ENCODE measurements at regions not wholly inside any gene's neighbourhood (a gene's known extent, or its start where the extent isn't known, plus 50 kb on each side); places are given as distances from the start of the nearest gene placed in this dataset.

DNA sequence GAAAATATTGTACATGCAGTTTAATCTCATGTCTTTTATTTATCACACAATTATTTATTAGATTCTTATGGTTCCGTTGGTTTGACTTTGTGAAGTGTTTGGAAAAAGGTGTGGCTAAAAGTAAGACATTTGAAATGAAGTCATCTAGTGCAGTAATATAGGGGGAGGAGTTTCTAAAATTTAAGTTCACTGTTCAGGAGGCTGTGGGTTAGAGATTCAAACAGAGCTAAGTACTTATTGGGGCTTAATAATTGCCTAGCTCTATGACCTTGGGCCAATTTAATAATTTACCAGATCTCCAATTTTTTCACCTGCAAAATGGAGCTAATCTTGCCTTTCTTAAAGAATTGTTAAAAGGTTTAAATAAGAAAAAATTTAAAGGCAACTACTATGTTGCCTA, 144.6 kb downstream of the NDFIP2 start:
- TF ChIP-seq, protein P1, sequence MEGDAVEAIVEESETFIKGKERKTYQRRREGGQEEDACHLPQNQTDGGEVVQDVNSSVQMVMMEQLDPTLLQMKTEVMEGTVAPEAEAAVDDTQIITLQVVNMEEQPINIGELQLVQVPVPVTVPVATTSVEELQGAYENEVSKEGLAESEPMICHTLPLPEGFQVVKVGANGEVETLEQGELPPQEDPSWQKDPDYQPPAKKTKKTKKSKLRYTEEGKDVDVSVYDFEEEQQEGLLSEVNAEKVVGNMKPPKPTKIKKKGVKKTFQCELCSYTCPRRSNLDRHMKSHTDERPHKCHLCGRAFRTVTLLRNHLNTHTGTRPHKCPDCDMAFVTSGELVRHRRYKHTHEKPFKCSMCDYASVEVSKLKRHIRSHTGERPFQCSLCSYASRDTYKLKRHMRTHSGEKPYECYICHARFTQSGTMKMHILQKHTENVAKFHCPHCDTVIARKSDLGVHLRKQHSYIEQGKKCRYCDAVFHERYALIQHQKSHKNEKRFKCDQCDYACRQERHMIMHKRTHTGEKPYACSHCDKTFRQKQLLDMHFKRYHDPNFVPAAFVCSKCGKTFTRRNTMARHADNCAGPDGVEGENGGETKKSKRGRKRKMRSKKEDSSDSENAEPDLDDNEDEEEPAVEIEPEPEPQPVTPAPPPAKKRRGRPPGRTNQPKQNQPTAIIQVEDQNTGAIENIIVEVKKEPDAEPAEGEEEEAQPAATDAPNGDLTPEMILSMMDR (optimal IDR thresholded peaks at IDR 0.05 in 1 of 3, IDR thresholded peaks at IDR 0.05 in 1 of 3, conservative IDR thresholded peaks at IDR 0.05 in 1 of 3; ENCODE audit: extremely low read depth in 1 of 3, insufficient read depth in 2 of 3, low read length in 3 of 3) = no peak
- no peak for TF ChIP-seq EZH2 (IDR thresholded peaks at IDR 0.05; ENCODE audit: low read length)
- dilution Hi-C loops (cut with MboI; ENCODE audit: extremely low pct_ligation_motif_present, low sequenced_read_pairs) = no loop called here

DNA sequence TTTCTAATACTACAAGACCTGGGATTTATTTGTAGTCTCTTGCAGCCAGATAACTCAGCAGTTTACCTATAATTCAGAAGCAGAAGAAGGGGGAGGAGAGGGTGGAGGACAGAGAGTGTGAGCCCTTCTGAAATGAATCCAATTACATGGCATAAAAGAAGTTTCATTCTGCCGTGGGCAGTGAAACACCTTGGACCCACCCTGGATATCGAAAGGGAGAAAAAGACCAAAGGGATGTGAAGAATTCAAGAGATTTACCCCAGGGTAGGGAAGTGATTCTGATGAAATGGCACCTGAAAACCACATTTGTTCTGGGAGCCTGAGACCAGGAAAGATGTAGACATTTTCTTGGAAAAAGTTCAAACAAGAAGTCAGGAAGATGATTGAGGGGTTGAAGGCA, 140.9 kb downstream of the NDFIP2 start:
- FAIRE-seq = peak; percentile 97
- H3K9me1 ChIP-seq (ENCODE audit: control insufficient read depth, extremely low read depth, insufficient read depth, low read length) = no peaks in the 10 kb centered on the region
- H3K9me3 ChIP-seq (ENCODE audit: control insufficient read depth, low read depth, low read length) = peaks cover 9% of the 10 kb centered on the region
- H3K4me3 ChIP-seq (ENCODE audit: control insufficient read depth in 2 of 3, extremely low read depth in 1 of 3, insufficient read depth in 2 of 3, low read depth in 1 of 3, low read length in 3 of 3) = no peak overlapping the region
- H3K27ac ChIP-seq (ENCODE audit: control insufficient read depth, insufficient read depth, low read length) = peak overlapping the region; percentile 59
- H4K20me1 ChIP-seq (ENCODE audit: control insufficient read depth, extremely low read depth, insufficient read depth, low read length) = no peaks in the 10 kb centered on the region
- H3K4me2 ChIP-seq (ENCODE audit: control insufficient read depth, extremely low read depth, insufficient read depth, low read depth, low read length) = peak overlapping the region; percentile 33
- no peaks in the 10 kb centered on the region for H3K79me2 ChIP-seq (ENCODE audit: control insufficient read depth, insufficient read depth, low read length)
- peaks cover 15% of the 10 kb centered on the region for H3K4me1 ChIP-seq (ENCODE audit: control insufficient read depth, extremely low read depth, insufficient read depth, low read length)
- H3K27me3 ChIP-seq (ENCODE audit: control insufficient read depth, extremely low read depth, insufficient read depth, low read length) = no peaks in the 10 kb centered on the region
- no peaks in the 10 kb centered on the region for H3K36me3 ChIP-seq (ENCODE audit: control insufficient read depth in 2 of 2, extremely low read depth in 1 of 2, insufficient read depth in 2 of 2, low read length in 2 of 2)
- DNase-seq (ENCODE audit: low read depth, low spot score) = peak; percentile 33
- dilution Hi-C loops (cut with MboI; ENCODE audit: extremely low pct_ligation_motif_present, low sequenced_read_pairs) = no loop called here
- no peak overlapping the region for H2AFZ ChIP-seq (ENCODE audit: control insufficient read depth, low read length)
- no peak overlapping the region for H3K9ac ChIP-seq (ENCODE audit: control insufficient read depth, extremely low read depth, insufficient read depth, low read length)
- TF ChIP-seq, protein P1 (optimal IDR thresholded peaks at IDR 0.05 in 1 of 3, IDR thresholded peaks at IDR 0.05 in 1 of 3, conservative IDR thresholded peaks at IDR 0.05 in 1 of 3; ENCODE audit: extremely low read depth in 1 of 3, insufficient read depth in 2 of 3, low read length in 3 of 3) = no peak
- TF ChIP-seq EZH2 (IDR thresholded peaks at IDR 0.05; ENCODE audit: low read length) = no peak

More for the DNA sequence above, 144.6 kb downstream of the NDFIP2 start:
- Histone ChIP-seq H3K79me2 (ENCODE audit: control insufficient read depth, insufficient read depth, low read length) (no peaks in the 10 kb centered on the region), H3K4me3 (ENCODE audit: control insufficient read depth in 2 of 3, extremely low read depth in 1 of 3, insufficient read depth in 2 of 3, low read depth in 1 of 3, low read length in 3 of 3) (no peak overlapping the region), H3K4me1 (ENCODE audit: control insufficient read depth, extremely low read depth, insufficient read depth, low read length) (peaks cover 15% of the 10 kb centered on the region), H3K27ac (ENCODE audit: control insufficient read depth, insufficient read depth, low read length) (no peak overlapping the region), H3K9me3 (ENCODE audit: control insufficient read depth, low read depth, low read length) (peaks cover 1% of the 10 kb centered on the region), H3K36me3 (ENCODE audit: control insufficient read depth in 2 of 2, extremely low read depth in 1 of 2, insufficient read depth in 2 of 2, low read length in 2 of 2) (no peaks in the 10 kb centered on the region), H3K9ac (ENCODE audit: control insufficient read depth, extremely low read depth, insufficient read depth, low read length) (no peak overlapping the region), H4K20me1 (ENCODE audit: control insufficient read depth, extremely low read depth, insufficient read depth, low read length) (no peaks in the 10 kb centered on the region), H2AFZ (ENCODE audit: control insufficient read depth, low read length) (no peak overlapping the region), H3K4me2 (ENCODE audit: control insufficient read depth, extremely low read depth, insufficient read depth, low read depth, low read length) (no peak overlapping the region), H3K27me3 (ENCODE audit: control insufficient read depth, extremely low read depth, insufficient read depth, low read length) (no peaks in the 10 kb centered on the region), H3K9me1 (ENCODE audit: control insufficient read depth, extremely low read depth, insufficient read depth, low read length) (no peaks in the 10 kb centered on the region)
- FAIRE-seq (no peak), DNase-seq (ENCODE audit: low read depth, low spot score) (no peak)

Data from keratinocyte (primary cell).